ENCODE measurements at regions not wholly inside any gene's neighbourhood (a gene's known extent, or its start where the extent isn't known, plus 50 kb on each side); places are given as distances from the start of the nearest gene placed in this dataset.
A peak's percentile ranks its signal among the peaks of the same experiment; 100 is the strongest.

DNA sequence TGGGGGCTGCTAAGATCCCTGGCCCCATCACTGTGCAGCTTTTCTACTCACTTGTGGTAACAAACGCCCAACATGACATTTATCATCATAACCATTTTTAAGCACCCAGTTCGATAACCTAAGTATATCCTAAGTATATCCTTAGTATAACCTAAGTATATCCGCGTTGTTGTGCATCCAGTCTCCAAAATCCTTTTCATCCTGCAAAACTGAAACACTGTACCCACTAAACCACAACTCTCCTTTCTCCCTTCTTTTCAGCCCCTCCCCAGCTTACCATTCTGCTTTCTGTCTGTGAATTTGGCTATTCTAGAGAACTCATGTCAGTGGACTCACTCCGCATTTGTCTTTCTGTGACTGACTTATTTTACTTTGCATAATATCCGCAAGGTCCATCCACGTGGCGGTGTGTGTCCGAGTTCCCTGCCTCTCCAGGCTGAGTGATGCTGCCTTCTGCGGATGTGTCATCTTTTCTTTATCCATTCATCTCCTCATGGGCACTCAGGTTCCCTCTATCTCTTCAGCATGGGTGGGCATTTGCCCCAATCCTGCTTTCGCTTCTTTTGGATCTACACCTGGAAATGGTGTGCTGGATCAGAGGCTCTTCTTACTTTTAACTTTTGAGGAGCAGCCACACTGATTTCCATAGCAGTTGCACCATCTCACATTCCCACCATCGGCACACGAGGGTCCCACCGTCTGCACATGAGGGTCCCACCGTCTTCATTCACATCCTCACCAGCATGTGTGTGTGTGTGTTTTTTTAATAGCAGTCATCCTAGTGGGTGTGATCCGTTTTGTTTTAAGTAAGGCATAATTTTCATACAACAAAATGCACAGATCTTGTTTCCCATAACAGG, 82.4 kb upstream of the CLDN5 start (continued):
- TF ChIP-seq, protein P1, sequence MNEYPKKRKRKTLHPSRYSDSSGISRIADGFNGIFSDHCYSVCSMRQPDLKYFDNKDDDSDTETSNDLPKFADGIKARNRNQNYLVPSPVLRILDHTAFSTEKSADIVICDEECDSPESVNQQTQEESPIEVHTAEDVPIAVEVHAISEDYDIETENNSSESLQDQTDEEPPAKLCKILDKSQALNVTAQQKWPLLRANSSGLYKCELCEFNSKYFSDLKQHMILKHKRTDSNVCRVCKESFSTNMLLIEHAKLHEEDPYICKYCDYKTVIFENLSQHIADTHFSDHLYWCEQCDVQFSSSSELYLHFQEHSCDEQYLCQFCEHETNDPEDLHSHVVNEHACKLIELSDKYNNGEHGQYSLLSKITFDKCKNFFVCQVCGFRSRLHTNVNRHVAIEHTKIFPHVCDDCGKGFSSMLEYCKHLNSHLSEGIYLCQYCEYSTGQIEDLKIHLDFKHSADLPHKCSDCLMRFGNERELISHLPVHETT (CRISPR knock-in tag; conservative IDR thresholded peaks at IDR 0.05 in 1 of 2, IDR thresholded peaks at IDR 0.05 in 1 of 2) = no peak
- TF ChIP-seq HNRNPH1 (optimal IDR thresholded peaks at IDR 0.05; ENCODE audit: low read depth, low read length) (no peak), RNF2 (IDR thresholded peaks at IDR 0.05) (peak; percentile 64; the same call in 1 of the 2 replicates), CBX2 (IDR thresholded peaks at IDR 0.05; ENCODE audit: insufficient read depth, low read length, poor library complexity, severe bottlenecking) (peak; percentile 79), ZNF143 (CRISPR knock-in tag; IDR thresholded peaks at IDR 0.05) (0 out of 2 replicates have a peak, but pooled peaks have one; percentile 19), SMC3 (conservative IDR thresholded peaks at IDR 0.05; ENCODE audit: insufficient read depth, low read depth, low read length) (no peak)
- TF ChIP-seq, protein P2, sequence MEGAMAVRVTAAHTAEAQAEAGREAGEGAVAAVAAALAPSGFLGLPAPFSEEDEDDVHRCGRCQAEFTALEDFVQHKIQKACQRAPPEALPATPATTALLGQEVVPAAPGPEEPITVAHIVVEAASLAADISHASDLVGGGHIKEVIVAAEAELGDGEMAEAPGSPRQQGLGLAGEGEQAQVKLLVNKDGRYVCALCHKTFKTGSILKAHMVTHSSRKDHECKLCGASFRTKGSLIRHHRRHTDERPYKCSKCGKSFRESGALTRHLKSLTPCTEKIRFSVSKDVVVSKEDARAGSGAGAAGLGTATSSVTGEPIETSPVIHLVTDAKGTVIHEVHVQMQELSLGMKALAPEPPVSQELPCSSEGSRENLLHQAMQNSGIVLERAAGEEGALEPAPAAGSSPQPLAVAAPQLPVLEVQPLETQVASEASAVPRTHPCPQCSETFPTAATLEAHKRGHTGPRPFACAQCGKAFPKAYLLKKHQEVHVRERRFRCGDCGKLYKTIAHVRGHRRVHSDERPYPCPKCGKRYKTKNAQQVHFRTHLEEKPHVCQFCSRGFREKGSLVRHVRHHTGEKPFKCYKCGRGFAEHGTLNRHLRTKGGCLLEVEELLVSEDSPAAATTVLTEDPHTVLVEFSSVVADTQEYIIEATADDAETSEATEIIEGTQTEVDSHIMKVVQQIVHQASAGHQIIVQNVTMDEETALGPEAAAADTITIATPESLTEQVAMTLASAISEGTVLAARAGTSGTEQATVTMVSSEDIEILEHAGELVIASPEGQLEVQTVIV (CRISPR knock-in tag; IDR thresholded peaks at IDR 0.05; ENCODE audit: borderline replicate concordance) = no peak
- TF ChIP-seq, protein P3, sequence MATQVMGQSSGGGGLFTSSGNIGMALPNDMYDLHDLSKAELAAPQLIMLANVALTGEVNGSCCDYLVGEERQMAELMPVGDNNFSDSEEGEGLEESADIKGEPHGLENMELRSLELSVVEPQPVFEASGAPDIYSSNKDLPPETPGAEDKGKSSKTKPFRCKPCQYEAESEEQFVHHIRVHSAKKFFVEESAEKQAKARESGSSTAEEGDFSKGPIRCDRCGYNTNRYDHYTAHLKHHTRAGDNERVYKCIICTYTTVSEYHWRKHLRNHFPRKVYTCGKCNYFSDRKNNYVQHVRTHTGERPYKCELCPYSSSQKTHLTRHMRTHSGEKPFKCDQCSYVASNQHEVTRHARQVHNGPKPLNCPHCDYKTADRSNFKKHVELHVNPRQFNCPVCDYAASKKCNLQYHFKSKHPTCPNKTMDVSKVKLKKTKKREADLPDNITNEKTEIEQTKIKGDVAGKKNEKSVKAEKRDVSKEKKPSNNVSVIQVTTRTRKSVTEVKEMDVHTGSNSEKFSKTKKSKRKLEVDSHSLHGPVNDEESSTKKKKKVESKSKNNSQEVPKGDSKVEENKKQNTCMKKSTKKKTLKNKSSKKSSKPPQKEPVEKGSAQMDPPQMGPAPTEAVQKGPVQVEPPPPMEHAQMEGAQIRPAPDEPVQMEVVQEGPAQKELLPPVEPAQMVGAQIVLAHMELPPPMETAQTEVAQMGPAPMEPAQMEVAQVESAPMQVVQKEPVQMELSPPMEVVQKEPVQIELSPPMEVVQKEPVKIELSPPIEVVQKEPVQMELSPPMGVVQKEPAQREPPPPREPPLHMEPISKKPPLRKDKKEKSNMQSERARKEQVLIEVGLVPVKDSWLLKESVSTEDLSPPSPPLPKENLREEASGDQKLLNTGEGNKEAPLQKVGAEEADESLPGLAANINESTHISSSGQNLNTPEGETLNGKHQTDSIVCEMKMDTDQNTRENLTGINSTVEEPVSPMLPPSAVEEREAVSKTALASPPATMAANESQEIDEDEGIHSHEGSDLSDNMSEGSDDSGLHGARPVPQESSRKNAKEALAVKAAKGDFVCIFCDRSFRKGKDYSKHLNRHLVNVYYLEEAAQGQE (IDR thresholded peaks at IDR 0.05; ENCODE audit: borderline replicate concordance) = no peak
- TF ChIP-seq, protein P3 (CRISPR knock-in tag; IDR thresholded peaks at IDR 0.05; ENCODE audit: low read depth) = no peak
